Neural cell (in vitro differentiated cells): ENCODE measurements at regions not wholly inside any gene's neighbourhood (a gene's known extent, or its start where the extent isn't known, plus 50 kb on each side); places are given as distances from the start of the nearest gene placed in this dataset.

ENCODE experiments used
- CTCF ChIP-seq: fragments of 450-650 bp; IDR thresholded peaks from 2 replicates; pipeline ENCODE4 v1.5.1; 2014; ENCODE audit warnings: antibody characterized with exemption, mild to moderate bottlenecking, moderate library complexity; ENCODE audit not compliant: poor library complexity, severe bottlenecking
- EP300 ChIP-seq: fragments of 450-650 bp; conservative IDR thresholded peaks from 2 replicates; pipeline ENCODE4 v1.6.1; 2014; ENCODE audit warnings: antibody characterized with exemption, mild to moderate bottlenecking, moderate library complexity; ENCODE audit not compliant: poor library complexity, severe bottlenecking
- EZH2 ChIP-seq: fragments of 200-600, 300-800 bp; shearing (Covaris generic), sonication (generic); IDR thresholded peaks from 2 replicates; pipeline ENCODE4 v1.6.1; 2014; ENCODE audit warnings: antibody characterized with exemption, low read length, borderline replicate concordance, mild to moderate bottlenecking; ENCODE audit not compliant: insufficient read depth, poor library complexity, severe bottlenecking
- POLR2AphosphoS5 ChIP-seq: IDR thresholded peaks from 2 replicates; pipeline ENCODE4 v1.6.1; 2012
- RAD21 ChIP-seq: fragments of 450-650 bp; conservative IDR thresholded peaks from 2 replicates; pipeline ENCODE4 v1.6.1; 2014; ENCODE audit warnings: antibody characterized with exemption, mild to moderate bottlenecking, moderate library complexity
- TF ChIP-seq, protein P1 (sequence below): IDR thresholded peaks from 2 replicates; pipeline ENCODE4 v1.6.1; 2012; ENCODE audit warnings: borderline replicate concordance

- TF ChIP-seq CTCF (no peak), EP300 (no peak), EZH2 (no peak), POLR2AphosphoS5 (no peak), RAD21 (no peak)
- TF ChIP-seq, protein P1, sequence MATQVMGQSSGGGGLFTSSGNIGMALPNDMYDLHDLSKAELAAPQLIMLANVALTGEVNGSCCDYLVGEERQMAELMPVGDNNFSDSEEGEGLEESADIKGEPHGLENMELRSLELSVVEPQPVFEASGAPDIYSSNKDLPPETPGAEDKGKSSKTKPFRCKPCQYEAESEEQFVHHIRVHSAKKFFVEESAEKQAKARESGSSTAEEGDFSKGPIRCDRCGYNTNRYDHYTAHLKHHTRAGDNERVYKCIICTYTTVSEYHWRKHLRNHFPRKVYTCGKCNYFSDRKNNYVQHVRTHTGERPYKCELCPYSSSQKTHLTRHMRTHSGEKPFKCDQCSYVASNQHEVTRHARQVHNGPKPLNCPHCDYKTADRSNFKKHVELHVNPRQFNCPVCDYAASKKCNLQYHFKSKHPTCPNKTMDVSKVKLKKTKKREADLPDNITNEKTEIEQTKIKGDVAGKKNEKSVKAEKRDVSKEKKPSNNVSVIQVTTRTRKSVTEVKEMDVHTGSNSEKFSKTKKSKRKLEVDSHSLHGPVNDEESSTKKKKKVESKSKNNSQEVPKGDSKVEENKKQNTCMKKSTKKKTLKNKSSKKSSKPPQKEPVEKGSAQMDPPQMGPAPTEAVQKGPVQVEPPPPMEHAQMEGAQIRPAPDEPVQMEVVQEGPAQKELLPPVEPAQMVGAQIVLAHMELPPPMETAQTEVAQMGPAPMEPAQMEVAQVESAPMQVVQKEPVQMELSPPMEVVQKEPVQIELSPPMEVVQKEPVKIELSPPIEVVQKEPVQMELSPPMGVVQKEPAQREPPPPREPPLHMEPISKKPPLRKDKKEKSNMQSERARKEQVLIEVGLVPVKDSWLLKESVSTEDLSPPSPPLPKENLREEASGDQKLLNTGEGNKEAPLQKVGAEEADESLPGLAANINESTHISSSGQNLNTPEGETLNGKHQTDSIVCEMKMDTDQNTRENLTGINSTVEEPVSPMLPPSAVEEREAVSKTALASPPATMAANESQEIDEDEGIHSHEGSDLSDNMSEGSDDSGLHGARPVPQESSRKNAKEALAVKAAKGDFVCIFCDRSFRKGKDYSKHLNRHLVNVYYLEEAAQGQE, result no peak
These were observed 209.6 kb upstream of the SLC30A5 start for GRCh38 chr5:68884144-68884754.
